RWPE2 (cell line): ENCODE measurements at regions not wholly inside any gene's neighbourhood (a gene's known extent, or its start where the extent isn't known, plus 50 kb on each side); places are given as distances from the start of the nearest gene placed in this dataset.
"Not testable (repeated sequence)": the region's sequence is repeated elsewhere in the genome, so short reads cannot be mapped to it uniquely, and the experiment has no call there.

Experiments
- ATAC-seq: fragments of 200-7000 bp; cut with Tn5 transposase; 3 replicates; pipeline ENCODE4 v1.9.1; 2021; ENCODE audit warnings: low read depth
- DNase-seq: peaks from one replicate; pipeline ENCODE4 v3.0.0-alpha.2; 2020; ENCODE audit warnings: low spot score
- H3K27ac ChIP-seq: fragments of 450-650 bp; 2 replicates; pipeline ENCODE4 v1.5.1; 2017; ENCODE audit warnings: mild to moderate bottlenecking; ENCODE audit not compliant: poor library complexity, severe bottlenecking
- H3K27me3 ChIP-seq: fragments of 250-450 bp; sonication (Bioruptor Pico); 2 replicates; pipeline ENCODE4 v1.5.1; 2021; ENCODE audit warnings: mild to moderate bottlenecking, moderate library complexity; ENCODE audit not compliant: insufficient read depth, poor library complexity, severe bottlenecking
- H3K36me3 ChIP-seq: fragments of 250-450 bp; sonication (Bioruptor Pico); 2 replicates; pipeline ENCODE4 v1.5.1; 2020; ENCODE audit warnings: low read depth, mild to moderate bottlenecking, moderate library complexity
- H3K4me1 ChIP-seq: fragments of 250-450 bp; sonication (Bioruptor Pico); 2 replicates; pipeline ENCODE4 v1.5.1; 2021; ENCODE audit warnings: mild to moderate bottlenecking, moderate library complexity; ENCODE audit not compliant: insufficient read depth, poor library complexity, severe bottlenecking
- H3K4me3 ChIP-seq: fragments of 250-450 bp; sonication (Bioruptor Pico); 2 replicates; pipeline ENCODE4 v1.5.1; 2021; ENCODE audit warnings: mild to moderate bottlenecking, moderate library complexity; ENCODE audit not compliant: severe bottlenecking
- H3K9me3 ChIP-seq: fragments of 250-450 bp; sonication (Bioruptor Pico); 2 replicates; pipeline ENCODE4 v1.5.1; 2021; ENCODE audit warnings: mild to moderate bottlenecking, moderate library complexity; ENCODE audit not compliant: severe bottlenecking
- TF ChIP-seq, protein P1 (sequence below): fragments of 450-650 bp; IDR thresholded peaks from one replicate; pipeline ENCODE4 v1.5.1; 2017; ENCODE audit warnings: mild to moderate bottlenecking, moderate library complexity; ENCODE audit not compliant: poor library complexity, severe bottlenecking

DNA sequence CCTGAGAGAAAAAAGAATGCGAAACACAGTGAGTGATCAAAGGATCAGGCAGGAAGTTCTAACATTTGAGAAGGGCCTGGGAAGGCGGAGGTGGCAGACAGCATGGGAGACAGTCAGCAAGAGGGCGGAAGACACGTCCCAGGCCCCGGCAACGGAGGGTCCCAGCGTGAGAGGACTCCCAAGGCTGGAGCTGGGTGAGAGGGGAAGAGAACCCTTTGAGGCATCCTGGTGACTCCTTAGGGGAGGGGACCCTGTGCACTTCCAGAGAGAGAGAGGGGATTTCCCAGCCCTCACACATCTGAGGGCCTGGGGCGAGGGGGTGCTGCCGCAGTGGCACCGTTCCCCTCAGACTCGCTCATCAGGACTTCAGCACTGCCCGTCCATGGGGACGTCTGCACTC is 133.4 kb downstream of the RTP5 start:
- no peak overlapping the region for H3K27ac ChIP-seq
- TF ChIP-seq, protein P1, sequence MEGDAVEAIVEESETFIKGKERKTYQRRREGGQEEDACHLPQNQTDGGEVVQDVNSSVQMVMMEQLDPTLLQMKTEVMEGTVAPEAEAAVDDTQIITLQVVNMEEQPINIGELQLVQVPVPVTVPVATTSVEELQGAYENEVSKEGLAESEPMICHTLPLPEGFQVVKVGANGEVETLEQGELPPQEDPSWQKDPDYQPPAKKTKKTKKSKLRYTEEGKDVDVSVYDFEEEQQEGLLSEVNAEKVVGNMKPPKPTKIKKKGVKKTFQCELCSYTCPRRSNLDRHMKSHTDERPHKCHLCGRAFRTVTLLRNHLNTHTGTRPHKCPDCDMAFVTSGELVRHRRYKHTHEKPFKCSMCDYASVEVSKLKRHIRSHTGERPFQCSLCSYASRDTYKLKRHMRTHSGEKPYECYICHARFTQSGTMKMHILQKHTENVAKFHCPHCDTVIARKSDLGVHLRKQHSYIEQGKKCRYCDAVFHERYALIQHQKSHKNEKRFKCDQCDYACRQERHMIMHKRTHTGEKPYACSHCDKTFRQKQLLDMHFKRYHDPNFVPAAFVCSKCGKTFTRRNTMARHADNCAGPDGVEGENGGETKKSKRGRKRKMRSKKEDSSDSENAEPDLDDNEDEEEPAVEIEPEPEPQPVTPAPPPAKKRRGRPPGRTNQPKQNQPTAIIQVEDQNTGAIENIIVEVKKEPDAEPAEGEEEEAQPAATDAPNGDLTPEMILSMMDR: no peak
- H3K4me1 ChIP-seq: no peaks in the 10 kb centered on the region
- DNase-seq (no peak), ATAC-seq (no peak)
- H3K36me3 ChIP-seq: no peaks in the 10 kb centered on the region
- no peak overlapping the region for H3K4me3 ChIP-seq
- H3K27me3 ChIP-seq: no peaks in the 10 kb centered on the region
- no peaks in the 10 kb centered on the region for H3K9me3 ChIP-seq

- Histone ChIP-seq H3K9me3 (no peaks in the 10 kb centered on the region), H3K4me3 (no peak overlapping the region), H3K27ac (no peak overlapping the region), H3K27me3 (no peaks in the 10 kb centered on the region), H3K4me1 (no peaks in the 10 kb centered on the region), H3K36me3 (no peaks in the 10 kb centered on the region)
- TF ChIP-seq, protein P1: no peak
- no peak for ATAC-seq
- DNase-seq: no peak
These were observed 134.8 kb downstream of the RTP5 start for GRCh38 chr2:242004223-242004901.

- Histone ChIP-seq H3K4me1 (no peaks in the 10 kb centered on the region), H3K4me3 (no peak overlapping the region), H3K27me3 (no peaks in the 10 kb centered on the region), H3K27ac (no peak overlapping the region), H3K36me3 (no peaks in the 10 kb centered on the region), H3K9me3 (no peaks in the 10 kb centered on the region)
- ATAC-seq (no peak), DNase-seq (no peak)
- TF ChIP-seq, protein P1: no peak
These were observed 135.3 kb downstream of the RTP5 start for GRCh38 chr2:242004902-242005230.

DNA sequence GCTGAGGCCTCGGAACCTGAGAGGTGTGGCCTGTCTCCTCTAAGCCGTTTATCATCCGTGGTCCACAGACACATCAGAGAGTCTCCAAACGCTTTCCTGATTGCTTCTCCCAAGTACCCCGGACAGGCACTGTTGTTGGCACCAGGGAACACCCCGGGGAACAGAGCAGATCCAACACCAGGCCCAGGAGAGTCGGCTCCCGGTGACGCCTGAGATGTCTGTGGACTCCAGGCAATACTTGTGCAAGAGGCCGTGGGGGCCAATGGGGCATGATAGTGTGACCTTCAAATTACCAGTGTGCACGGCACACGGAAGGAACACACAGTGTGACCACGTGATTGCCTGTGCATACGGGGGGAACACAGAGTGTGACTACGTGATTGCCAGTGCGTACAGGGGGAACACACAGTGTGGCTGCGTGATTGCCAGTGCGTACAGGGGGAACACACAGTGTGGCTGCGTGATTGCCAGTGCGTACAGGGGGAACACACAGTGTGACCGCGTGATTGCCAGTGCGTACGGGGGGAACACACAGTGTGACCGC is 136.6 kb downstream of the RTP5 start:
- not testable (repeated sequence) for ATAC-seq, H3K27me3 ChIP-seq

DNA sequence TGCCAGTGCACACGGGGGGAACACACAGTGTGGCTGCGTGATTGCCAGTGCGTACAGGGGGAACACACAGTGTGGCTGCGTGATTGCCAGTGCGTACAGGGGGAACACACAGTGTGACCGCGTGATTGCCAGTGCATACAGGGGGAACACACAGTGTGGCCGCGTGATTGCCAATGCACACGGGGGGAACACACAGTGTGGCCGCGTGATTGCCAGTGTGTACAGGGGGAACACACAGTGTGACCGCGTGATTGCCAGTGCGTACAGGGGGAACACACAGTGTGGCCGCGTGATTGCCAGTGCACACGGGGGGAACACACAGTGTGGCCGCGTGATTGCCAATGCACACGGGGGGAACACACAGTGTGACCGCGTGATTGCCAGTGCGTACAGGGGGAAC is 139.4 kb downstream of the RTP5 start:
- DNase-seq, H3K27me3 ChIP-seq, H3K27ac ChIP-seq, H3K4me1 ChIP-seq, H3K4me3 ChIP-seq, ATAC-seq, H3K36me3 ChIP-seq, H3K9me3 ChIP-seq: not testable (repeated sequence)

More for the DNA sequence above, 136.6 kb downstream of the RTP5 start:
- not testable (repeated sequence) for H3K4me3 ChIP-seq, H3K9me3 ChIP-seq, DNase-seq, H3K36me3 ChIP-seq, H3K27ac ChIP-seq, H3K4me1 ChIP-seq

GRCh38 chr2:242009846-242010245 is 140.3 kb downstream of the RTP5 start:
- H3K9me3 ChIP-seq, DNase-seq: not testable (repeated sequence)

GRCh38 chr2:242010252-242011166 is 141.0 kb downstream of the RTP5 start:
- H3K9me3 ChIP-seq, DNase-seq, H3K36me3 ChIP-seq, H3K4me3 ChIP-seq, H3K27ac ChIP-seq, ATAC-seq, H3K4me1 ChIP-seq, H3K27me3 ChIP-seq: not testable (repeated sequence)

More at GRCh38 chr2:242009846-242010245, 140.3 kb downstream of the RTP5 start:
- H3K4me1 ChIP-seq, H3K4me3 ChIP-seq, ATAC-seq, H3K27ac ChIP-seq, H3K36me3 ChIP-seq, H3K27me3 ChIP-seq: not testable (repeated sequence)
